Dedifferentiated amniotic fluid mesenchymal stem cell (primary cell): ENCODE measurements at regions not wholly inside any gene's neighbourhood (a gene's known extent, or its start where the extent isn't known, plus 50 kb on each side); places are given as distances from the start of the nearest gene placed in this dataset.

Experiments
- DNase-seq: peaks from one replicate; pipeline ENCODE4 v3.0.0-alpha.2; 2016; ENCODE audit errors: extremely low spot score

GRCh38 chr6:84421031-84421430, 193.6 kb upstream of the CEP162 start:
- DNase-seq, result no peak

- no peak for DNase-seq
Observed at GRCh38 chr6:84417260-84417659, 189.8 kb upstream of the CEP162 start.

- DNase-seq, result no peak
Observed at GRCh38 chr6:84416043-84416657, 188.7 kb upstream of the CEP162 start.

GRCh38 chr6:84415517-84415916, 188.1 kb upstream of the CEP162 start:
- DNase-seq, result no peak

- no peak for DNase-seq
Observed at GRCh38 chr6:84415068-84415467, 187.6 kb upstream of the CEP162 start.

GRCh38 chr6:84414531-84414930, 187.1 kb upstream of the CEP162 start:
- DNase-seq, result no peak

GRCh38 chr6:84411060-84411629, 183.7 kb upstream of the CEP162 start:
- DNase-seq, result peak; percentile 16

- DNase-seq, result no peak
Observed at GRCh38 chr6:84409911-84410310, 182.5 kb upstream of the CEP162 start.

GRCh38 chr6:84408028-84408427, 180.6 kb upstream of the CEP162 start:
- no peak for DNase-seq

- DNase-seq, result no peak
Observed at GRCh38 chr6:84403545-84403944, 176.1 kb upstream of the CEP162 start.

- DNase-seq, result no peak
Observed at GRCh38 chr6:84399003-84399402, 171.6 kb upstream of the CEP162 start.

GRCh38 chr6:84392261-84392660, 164.8 kb upstream of the CEP162 start:
- no peak for DNase-seq

GRCh38 chr6:84390851-84391250, 163.4 kb upstream of the CEP162 start:
- no peak for DNase-seq

- DNase-seq, result no peak
Observed at GRCh38 chr6:84390334-84390733, 162.9 kb upstream of the CEP162 start.

- DNase-seq, result no peak
Observed at GRCh38 chr6:84379142-84379541, 151.7 kb upstream of the CEP162 start.

- no peak for DNase-seq
Observed at GRCh38 chr6:84372290-84372689, 144.8 kb upstream of the CEP162 start.

GRCh38 chr6:84371681-84372080, 144.2 kb upstream of the CEP162 start:
- no peak for DNase-seq

GRCh38 chr6:84362193-84362821, 134.9 kb upstream of the CEP162 start:
- DNase-seq, result no peak

GRCh38 chr6:84361372-84362192, 134.1 kb upstream of the CEP162 start:
- DNase-seq, result no peak

GRCh38 chr6:84360039-84360438, 132.6 kb upstream of the CEP162 start:
- no peak for DNase-seq

GRCh38 chr6:84358581-84358980, 131.1 kb upstream of the CEP162 start:
- no peak for DNase-seq

GRCh38 chr6:84357631-84358030, 130.2 kb upstream of the CEP162 start:
- DNase-seq, result no peak

- no peak for DNase-seq
Observed at GRCh38 chr6:84356907-84357306, 129.5 kb upstream of the CEP162 start.
